HG03045 (cell line): ENCODE measurements at regions not wholly inside any gene's neighbourhood (a gene's known extent, or its start where the extent isn't known, plus 50 kb on each side); places are given as distances from the start of the nearest gene placed in this dataset.
A peak's percentile ranks its signal among the peaks of the same experiment; 100 is the strongest.
"Not testable (repeated sequence)": the region's sequence is repeated elsewhere in the genome, so short reads cannot be mapped to it uniquely, and the experiment has no call there.

Experiments used
- ATAC-seq: cut with Tn5 transposase; IDR thresholded peaks from one replicate; pipeline ENCODE4 v1.9.1; 2021; ENCODE audit warnings: mild to moderate bottlenecking, moderate library complexity; ENCODE audit not compliant: unreplicated experiment

DNA sequence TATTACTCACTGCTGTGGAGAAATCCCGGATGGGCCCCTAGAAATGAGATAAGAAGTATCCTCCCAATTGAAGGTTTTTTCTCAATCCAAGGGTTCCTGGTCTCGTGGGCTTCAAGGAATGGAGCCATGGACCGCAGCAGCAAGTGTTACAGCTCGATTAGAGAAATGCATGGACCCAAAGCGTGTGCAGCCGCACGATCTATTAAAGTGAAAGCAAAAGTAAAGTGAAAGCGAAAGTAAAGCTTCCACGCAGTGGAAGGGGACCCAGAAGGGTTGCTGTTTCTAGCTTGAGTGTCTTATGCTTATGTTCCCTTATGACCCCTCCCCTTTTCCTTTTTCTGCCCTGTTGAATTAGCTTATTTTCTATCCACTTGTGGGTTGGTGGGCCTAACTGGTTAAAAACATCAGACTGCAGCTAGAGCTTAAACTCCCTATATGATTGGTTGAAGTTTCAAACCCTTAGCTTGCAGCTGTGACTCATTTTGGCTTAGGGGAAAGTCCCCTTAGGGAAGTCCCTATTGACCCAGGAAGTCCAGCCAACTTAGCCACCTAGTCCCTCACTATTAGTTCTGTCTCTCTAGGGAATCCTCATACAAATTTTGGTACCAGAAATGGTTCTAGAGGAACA lies 1111.8 kb downstream of the TAF11L14 start:
- ATAC-seq = peak; percentile 77

DNA sequence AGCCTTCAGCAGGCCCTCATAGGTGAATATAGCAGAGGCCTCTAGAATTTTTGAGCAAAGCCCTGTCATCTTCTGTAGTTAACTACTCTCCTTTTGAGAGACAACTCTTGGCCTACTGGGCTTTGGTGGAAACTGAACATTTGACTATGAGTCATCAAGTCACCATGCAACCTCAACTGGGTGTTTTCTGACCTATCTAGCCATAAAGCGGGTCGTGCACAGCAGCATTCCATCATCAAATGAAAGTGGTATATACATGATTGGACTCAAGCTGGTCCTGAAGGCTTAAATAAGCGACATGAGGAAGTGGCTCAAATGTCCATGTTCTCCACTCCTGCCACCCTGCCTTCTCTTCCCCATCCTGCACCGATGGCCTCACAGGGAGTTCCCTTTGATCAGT lies 1115.5 kb downstream of the TAF11L14 start:
- ATAC-seq = peak; percentile 42

DNA sequence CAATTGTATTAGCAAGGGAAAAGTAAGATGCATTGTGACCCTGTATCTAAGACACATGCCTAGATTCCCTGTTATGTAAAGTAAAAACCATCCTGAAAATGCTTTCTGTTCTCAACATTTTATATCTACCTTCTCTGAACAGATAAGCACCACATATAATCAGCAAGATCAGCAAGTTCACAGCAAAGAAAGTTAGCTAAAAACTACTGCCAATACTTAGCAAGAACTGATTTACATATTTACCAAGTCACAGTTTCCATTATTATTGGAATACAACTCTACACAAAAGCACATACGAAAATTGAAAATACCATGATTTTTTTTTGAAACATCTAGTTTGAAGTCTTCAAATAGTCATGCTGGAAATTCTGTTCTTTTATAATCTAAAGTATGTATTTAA lies 1118.1 kb downstream of the TAF11L14 start:
- ATAC-seq = no peak

DNA sequence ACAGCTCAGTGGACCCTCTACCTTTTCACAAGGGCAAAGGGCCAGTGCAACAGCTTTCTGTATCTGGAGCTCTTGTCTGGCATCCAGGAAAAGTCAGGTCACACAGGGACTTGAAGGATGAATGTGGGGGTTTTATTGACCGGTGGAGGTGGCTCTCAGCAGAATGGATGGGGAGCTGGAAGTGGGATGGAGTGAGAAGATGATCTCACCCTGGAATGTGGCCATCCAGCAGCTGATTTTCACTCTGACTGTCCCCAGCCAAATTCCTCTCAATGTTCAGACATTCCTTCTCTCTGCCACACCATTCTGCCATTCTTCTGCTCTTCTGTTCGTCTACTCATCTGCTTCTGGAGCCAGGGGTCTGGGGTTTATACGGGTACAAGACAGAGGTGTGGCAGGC lies 1119.9 kb downstream of the TAF11L14 start:
- no peak for ATAC-seq

DNA sequence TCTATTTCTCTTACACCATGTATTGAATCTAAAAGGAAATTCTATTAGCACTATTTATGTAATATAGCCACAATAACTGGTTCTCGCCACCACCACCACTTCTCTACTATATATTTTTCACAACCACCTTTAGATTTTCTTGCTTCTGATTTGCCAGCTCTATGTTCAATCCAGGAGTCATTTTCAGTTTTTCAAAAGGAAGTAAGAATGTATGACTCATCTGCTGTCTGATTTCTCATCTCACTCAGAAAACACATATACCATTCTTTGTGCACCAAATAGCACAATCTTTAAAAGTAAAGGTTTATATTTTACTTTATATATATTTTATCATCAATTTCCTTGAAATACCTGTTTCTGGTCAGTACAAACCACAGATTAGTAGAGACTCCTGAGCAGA lies 1127.5 kb downstream of the TAF11L14 start:
- ATAC-seq = peak; percentile 72

DNA sequence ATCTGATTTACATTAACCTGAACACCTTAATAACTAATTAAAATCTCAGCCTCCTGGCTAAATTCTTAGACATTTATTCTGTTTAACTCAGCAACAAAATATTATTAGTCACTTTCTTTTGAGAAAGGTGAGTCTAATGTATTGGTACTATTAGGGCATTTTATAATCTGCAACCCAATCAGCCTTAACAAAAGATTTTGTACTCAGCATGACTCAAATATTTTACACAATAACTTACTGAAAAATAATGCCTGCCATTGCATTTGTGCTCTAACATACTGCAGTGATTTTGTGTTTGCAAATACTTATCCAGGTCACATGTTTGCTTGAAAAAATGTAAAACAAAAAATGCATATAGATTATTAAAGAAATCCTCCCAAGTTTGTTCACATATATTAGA lies 1129.9 kb downstream of the TAF11L14 start:
- ATAC-seq = no peak

DNA sequence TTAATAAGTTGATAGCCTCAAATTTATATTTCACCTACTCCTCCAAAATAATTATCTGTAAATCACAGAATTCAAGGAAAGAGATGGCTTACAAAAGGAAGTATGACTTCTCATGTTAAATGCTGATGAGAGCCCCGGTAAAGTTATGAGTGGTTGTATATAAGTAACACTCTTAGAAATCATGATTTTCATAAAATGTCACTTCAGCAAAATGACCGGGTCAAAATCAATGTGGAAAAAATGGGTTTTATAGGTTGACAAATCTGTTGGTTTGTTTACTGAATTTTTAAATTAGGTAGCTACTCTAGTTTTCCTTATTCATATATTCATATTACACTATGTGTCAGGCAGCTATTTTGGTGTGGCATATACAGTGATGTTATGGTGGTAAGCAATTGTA lies 1131.0 kb downstream of the TAF11L14 start:
- ATAC-seq = no peak

DNA sequence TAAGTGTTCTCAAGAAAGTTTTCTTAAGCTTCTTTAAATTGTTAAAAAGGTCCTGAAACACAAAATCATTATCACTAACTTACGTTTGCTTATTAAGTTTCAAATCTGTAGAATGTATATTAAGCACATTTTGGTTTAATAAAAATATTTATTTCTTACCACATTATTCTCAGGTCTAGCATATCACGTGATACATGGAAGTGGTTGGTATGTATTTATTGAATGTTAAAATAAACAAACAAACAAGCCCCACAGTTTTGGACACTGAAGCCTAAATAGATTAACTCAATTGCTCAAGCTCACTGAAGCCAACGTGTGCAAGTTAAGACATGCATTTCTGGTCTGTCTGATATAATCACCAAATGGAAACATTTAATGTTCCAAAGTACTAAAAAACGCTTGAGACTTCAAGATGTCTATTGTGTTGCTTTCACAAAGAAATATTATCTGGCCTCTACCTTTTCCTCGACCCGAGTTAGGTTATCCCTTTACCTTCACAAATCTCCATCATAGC lies 1136.9 kb downstream of the TAF11L14 start:
- no peak for ATAC-seq

DNA sequence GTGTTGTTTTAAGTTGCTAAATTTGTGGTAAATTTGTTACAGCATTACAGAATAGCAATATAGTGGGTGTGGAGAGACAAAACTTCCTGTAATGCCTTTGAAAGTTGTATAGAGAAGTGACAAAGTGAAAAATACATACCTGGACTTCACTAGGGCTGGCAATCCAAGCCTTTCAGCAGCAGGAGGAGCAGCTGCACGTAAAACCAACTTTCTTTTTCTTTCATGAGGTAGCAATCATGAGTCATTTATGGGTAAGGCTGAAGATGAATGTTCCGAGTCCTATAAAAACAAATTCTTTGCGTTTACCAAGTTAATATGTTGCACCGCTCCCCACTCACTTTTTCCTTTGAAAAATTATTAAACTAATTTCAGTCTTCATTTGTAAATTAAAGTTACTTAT lies 1138.2 kb downstream of the TAF11L14 start:
- ATAC-seq = no peak

DNA sequence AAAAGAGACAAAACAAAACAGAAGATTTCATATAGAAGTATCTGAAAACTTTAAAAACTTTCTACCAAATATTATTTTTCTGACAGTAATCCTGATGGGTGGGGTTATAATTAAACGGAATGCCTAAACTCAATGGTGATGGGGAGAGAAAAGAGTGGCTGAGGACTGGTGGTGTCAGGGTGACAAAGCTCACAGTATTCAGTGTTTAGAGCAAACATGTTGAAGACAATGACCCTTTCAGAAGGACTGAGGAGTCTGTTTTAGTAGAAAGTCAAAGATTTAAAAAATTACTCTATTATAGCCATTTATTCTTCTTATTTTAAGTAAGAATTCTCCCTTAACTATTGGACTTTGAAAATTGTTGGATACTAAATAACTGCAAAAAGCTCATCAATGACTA lies 1144.0 kb downstream of the TAF11L14 start:
- ATAC-seq = no peak

DNA sequence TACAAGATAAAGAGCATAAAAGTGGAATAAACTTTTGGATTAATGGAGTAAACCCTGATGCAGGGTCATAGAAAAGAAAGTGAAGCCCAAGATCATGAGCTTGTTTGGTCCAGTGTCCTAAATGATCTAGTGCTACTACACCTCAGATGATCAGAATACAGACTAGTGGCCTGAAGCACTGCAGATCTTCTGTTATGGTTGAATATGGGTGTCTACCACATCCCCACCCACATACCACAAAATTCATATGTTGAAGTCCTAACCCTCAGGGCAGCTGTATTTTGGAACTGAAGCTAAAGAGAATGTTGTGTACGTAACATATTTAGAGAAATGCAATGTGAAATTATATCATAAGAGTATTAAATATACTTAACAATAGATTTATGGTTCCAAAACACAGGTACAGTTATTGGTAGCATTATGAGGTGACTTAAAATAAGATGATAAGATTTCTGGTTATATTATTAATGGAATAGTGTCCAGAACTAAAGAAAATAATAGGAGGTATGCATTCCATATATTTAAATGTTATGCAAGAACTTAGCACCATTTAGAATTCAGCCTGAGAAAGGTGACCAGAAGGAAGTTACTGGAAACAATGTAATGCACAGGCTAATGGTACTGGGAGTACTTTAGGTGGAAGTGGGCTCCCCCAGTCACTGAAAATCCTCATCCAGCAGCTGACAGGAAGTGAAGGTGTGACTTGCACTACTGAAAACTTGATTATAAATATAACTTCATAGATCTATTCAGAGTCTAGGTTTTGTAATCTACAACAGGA lies 1155.1 kb downstream of the TAF11L14 start:
- no peak for ATAC-seq

DNA sequence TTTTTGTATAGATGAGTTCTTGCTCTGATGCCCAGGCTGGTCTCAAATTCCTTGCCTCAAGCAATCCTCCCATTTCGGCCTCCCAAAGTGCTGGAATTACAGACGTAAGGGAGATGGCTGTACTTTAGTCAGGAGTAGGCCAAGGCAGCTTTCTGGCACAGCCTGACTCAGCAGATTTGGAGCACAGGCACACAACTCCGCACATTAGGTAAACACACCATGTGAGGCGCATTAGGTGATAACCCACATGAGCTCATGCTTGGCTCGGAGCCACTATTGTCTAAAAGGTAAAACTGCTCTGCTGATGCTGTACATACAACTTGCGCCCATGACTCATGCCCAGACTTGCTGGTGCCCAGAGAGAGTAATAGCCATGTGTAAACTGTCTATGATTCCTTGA lies 1157.9 kb downstream of the TAF11L14 start:
- no peak for ATAC-seq

DNA sequence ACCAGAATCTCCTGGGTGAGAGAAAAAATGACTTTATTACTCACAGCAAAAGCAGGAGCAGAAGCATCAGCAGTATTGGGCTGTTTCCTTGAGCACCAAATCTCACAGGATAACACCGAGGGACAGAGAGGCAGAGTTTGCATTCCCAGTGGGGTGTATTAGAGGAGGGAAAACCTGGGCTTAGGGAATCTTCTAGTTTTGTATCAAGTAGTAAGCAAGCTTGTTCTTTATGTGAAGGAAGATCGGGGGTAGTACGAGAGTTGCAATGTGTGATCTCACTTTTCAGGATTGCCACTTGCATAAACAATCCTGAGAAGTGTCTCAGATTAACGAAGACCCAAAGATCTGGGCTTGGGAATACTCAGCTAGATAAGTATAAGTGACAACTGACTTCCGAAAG lies 1163.0 kb downstream of the TAF11L14 start:
- no peak for ATAC-seq

DNA sequence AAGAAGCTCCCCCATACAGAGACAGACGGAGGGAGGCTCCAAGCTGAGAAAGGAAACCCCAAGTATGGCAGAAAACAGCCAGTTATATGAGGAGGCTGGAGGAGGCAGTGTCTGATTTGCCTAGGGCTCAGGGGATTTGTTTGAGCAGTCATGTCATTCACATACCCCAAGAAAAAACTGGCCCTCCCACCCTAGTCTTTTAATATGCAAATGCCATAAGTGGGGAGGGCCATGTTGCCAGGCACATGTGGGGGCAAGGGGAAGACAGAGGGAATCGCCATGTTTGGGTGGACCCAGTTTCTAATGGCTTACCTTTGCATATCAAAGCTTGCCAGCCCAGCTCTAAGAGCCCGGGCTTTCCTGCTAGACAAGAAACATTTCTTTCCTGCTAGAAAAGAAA lies 1163.8 kb downstream of the TAF11L14 start:
- ATAC-seq = no peak

DNA sequence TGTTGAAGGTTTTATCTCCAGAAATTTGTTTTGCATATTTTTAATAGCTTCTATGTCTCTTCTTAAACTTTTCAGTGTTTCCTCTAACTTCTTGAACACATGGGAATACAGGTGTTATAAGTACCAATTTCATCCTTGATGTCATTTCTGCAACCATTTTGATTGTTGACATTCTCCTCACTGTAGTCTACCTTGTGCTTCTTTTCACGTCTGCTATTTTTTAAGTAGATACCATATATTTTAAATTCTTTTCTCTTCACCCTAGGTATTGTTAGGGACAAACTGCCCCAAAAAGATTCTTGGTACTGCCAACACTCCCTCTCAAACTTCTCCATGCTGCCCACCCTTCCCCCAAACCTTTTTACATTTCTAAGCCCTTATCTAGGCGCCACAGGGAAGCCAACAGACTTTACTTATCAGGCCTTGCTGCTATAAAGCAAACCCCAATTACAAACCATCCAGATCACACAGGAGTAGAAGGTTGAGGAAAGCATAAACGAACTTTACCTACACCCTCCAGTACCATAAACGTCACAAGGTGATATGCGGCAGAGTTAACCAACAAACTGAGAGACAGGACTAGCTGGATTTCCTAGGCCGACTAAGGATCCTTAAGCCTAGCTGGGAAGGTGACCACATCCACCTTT lies 1165.3 kb downstream of the TAF11L14 start:
- no peak for ATAC-seq

DNA sequence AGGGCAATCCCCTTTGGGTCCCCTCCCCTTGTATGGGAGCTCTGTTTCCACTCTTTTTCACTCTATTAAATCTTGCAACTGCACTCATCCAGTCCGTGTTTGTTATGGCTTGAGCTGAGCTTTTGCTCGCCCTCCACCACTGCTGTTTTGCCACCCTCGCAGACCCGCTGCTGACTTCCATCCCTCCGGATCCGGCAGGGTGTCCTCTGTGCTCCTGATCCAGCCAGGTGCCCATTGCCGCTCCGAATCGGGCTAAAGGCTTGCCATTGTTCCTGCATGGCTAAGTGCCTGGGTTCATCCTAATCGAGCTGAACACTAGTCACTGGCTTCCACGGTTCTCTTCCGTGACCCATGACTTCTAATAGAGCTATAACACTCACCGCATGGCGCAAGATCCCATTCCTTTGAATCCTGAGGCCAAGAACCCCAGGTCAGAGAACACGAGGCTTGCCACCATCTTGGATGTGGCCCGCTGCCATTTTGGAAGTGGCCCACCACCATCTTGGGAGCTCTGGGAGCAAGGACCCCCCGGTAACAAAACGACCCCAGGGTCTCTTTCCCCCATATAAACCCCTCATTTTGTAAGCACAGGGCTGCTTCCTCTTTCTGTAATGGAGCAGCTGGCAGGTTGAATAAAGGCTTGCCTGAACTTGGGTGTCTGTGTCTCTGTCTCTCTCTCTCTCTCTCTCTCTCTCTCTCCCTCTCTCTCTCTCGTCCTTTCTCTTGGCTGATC lies 1166.2 kb downstream of the TAF11L14 start:
- ATAC-seq = no peak

DNA sequence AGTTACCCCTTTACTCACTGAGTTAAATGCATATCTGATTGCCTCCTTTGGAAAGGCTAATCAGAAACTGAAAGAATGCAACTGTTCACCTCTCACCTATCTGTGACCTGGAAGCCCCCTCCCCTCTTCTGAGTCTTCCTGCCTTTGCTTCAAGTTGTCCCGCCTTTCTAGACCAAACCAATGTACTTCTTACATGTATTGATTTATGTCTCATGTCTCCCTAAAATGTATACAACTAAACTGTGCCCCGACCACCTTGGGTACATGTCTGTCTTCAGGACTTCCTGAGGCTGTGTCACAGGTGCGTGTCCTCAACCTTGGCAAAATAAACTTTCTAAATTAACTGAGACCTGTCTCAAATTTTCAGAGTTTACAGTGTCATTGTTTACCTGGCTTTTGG lies 1167.2 kb downstream of the TAF11L14 start:
- not testable (repeated sequence) for ATAC-seq

DNA sequence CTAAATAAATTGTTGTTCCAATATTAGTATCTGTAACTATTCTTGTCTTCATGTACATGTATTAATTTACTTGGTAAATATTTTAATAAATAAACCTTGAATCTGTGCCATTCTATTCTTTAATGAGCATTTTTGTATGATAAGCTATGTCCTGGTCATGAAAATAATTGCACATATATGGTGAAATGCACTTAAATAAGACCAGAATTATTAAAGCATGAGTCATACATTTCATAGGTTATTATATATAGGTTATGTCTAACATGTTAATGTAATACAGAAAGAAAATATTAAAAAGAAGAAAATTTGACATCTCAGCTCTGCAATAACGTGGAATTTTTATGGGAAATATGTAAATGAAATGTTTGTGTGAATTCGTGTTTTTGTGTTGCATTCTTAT lies 1168.1 kb downstream of the TAF11L14 start:
- ATAC-seq = no peak

DNA sequence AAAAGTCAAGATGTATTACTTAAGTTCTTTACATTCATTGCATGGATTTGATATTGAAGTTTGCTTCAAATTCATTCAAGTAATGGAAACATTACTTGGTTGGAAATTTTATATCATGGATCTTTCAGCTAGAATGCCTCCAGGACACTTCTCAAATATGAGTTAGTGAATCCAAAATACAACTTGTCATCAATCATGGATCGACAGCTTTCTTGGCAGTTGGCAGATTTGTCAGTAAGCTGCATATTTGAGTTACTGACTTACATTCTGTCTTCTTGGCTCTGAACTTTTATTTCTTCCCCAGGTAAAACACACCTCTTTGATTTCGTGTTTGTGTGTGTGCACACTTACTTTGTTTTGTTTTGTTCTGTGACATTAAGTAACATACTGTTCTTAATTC lies 1171.1 kb downstream of the TAF11L14 start:
- ATAC-seq = no peak

DNA sequence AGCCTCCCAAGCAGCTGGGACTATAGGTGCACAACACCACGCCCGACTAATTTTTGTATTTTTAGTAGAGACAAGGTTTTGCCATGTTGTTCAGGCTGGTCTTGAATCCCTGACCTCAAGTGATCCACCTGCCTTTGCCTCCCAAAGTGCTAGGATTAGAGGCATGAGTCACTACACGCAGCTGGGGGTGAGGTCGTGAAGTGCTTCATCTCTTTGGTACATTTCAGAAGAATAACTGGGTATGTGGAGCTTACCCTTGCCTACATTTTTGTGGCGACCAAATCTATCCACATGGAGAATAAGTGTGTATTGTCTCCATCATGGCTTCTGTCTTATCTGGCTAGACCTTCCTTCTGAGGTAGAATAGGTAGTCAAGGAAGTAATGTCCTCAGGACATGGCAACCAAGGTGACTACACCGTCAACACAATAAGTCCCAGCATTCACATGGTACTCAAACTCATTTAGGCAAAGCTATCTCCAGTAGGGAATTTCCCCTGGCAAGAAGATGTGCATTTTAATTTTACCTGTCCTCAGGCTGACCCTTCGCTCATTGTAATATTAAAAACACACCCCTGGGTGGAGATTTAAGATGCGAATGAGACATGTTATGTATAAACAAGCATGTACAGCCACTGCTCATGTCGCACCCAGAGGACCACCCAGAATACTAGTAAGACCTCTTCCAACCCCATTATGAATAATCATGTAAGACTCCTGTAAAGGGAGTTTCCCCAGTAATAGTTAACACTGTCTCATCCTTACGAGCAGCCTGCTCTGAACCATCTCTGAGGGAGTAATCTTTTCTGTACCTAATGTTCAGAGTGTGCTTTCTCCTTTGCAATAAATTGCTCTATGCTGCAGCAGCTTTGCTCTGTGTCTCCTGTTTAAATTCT lies 1173.2 kb downstream of the TAF11L14 start:
- ATAC-seq = no peak
